IMR-90 (cell line): ENCODE measurements at regions not wholly inside any gene's neighbourhood (a gene's known extent, or its start where the extent isn't known, plus 50 kb on each side); places are given as distances from the start of the nearest gene placed in this dataset.

Experiments used
- ATAC-seq: fragments of 200-7000 bp; cut with Tn5 transposase; 2 replicates; pipeline ENCODE4 v1.9.1; 2020; ENCODE audit warnings: low read depth, mild to moderate bottlenecking, moderate library complexity
- BruUV-seq: library from RNA; stranded (reverse); fragments of 400-500 nt; replicated peaks from 2 replicates; lab custom pipeline; 2021; lab: Mats Ljungman, UMichigan
- CTCF ChIA-PET: fragments of 300-600 bp; formaldehyde crosslinking; extraction: SDS; loops from one replicate; lab custom pipeline; 2021; ENCODE audit warnings: antibody characterized with exemption; lab: Yijun Ruan, JAX
- POLR2A ChIA-PET: fragments of 300-600 bp; sonication (Branson Sonifier 250); formaldehyde crosslinking; loops from one replicate; lab custom pipeline; 2022; ENCODE audit warnings: antibody characterized with exemption; ENCODE audit not compliant: unreplicated experiment; lab: Charles Lee
- DNase-seq: peaks from one replicate; pipeline ENCODE4 v3.0.0; 2013
- H2AFZ ChIP-seq: replicated peaks from 2 replicates; pipeline ENCODE3; 2013; ENCODE audit warnings: low read length, mild to moderate bottlenecking; ENCODE audit not compliant: poor library complexity
- H2AK5ac ChIP-seq: 2 replicates; pipeline ENCODE4 v1.6.1; 2013; ENCODE audit warnings: low read depth, low read length, inconsistent platforms
- H2AK9ac ChIP-seq: replicated peaks from 2 replicates; pipeline ENCODE3; 2013; ENCODE audit warnings: mild to moderate bottlenecking, low read depth, low read length, moderate library complexity; ENCODE audit not compliant: poor library complexity
- H2BK120ac ChIP-seq: 2 replicates; pipeline ENCODE4 v1.6.1; 2013; ENCODE audit warnings: low read depth, low read length, inconsistent platforms
- H2BK15ac ChIP-seq: 3 replicates; pipeline ENCODE4 v1.6.1; 2013; ENCODE audit warnings: low read depth, low read length, inconsistent platforms
- H2BK20ac ChIP-seq: 2 replicates; pipeline ENCODE4 v1.6.1; 2013; ENCODE audit warnings: low read depth, mild to moderate bottlenecking, inconsistent platforms, low read length, moderate library complexity
- H2BK5ac ChIP-seq: 2 replicates; pipeline ENCODE4 v1.6.1; 2013; ENCODE audit warnings: mild to moderate bottlenecking, low read depth, low read length, inconsistent platforms; ENCODE audit not compliant: poor library complexity, severe bottlenecking
- H3K14ac ChIP-seq: replicated peaks from 2 replicates; pipeline ENCODE4 v1.6.1; 2013; ENCODE audit warnings: low read depth, low read length, inconsistent platforms
- H3K18ac ChIP-seq: 2 replicates; pipeline ENCODE4 v1.6.1; 2013; ENCODE audit warnings: low read depth, low read length, control low read depth
- H3K23ac ChIP-seq: 2 replicates; pipeline ENCODE4 v1.6.1; 2013; ENCODE audit warnings: low read depth, low read length, inconsistent platforms
- H3K27ac ChIP-seq: 2 replicates; pipeline ENCODE4 v1.5.1; 2013; ENCODE audit warnings: mild to moderate bottlenecking, control low read depth, low read length; ENCODE audit not compliant: insufficient read depth
- H3K27me3 ChIP-seq: 2 replicates; pipeline ENCODE4 v1.6.1; 2013; ENCODE audit warnings: low read length; ENCODE audit not compliant: control insufficient read depth, insufficient read depth
- H3K36me3 ChIP-seq: 2 replicates; pipeline ENCODE4 v1.6.1; 2013; ENCODE audit warnings: low read length, mixed read lengths; ENCODE audit not compliant: control insufficient read depth, insufficient read depth
- H3K4ac ChIP-seq: 2 replicates; pipeline ENCODE4 v1.6.1; 2013; ENCODE audit warnings: low read depth, low read length, inconsistent platforms
- H3K4me1 ChIP-seq: 2 replicates; pipeline ENCODE4 v1.6.1; 2013; ENCODE audit warnings: low read length, mixed read lengths; ENCODE audit not compliant: control insufficient read depth, insufficient read depth
- H3K4me2 ChIP-seq: 2 replicates; pipeline ENCODE4 v1.6.1; 2013; ENCODE audit warnings: low read depth, mild to moderate bottlenecking, control low read depth, low read length, moderate library complexity
- H3K4me3 ChIP-seq: 2 replicates; pipeline ENCODE4 v1.5.1; 2013; ENCODE audit warnings: low read depth, mild to moderate bottlenecking, control low read depth, low read length, moderate library complexity; ENCODE audit not compliant: insufficient read depth
- H3K56ac ChIP-seq: 2 replicates; pipeline ENCODE4 v1.6.1; 2013; ENCODE audit warnings: low read length, inconsistent platforms; ENCODE audit not compliant: insufficient read depth; ENCODE audit errors: extremely low read depth
- H3K79me1 ChIP-seq, 2 experiments: 2 replicates each; pipeline ENCODE4 v1.6.1; 2013; ENCODE audit warnings: low read length in 2 of 2, inconsistent platforms in 1 of 2, low read depth in 1 of 2
- H3K9ac ChIP-seq: 2 replicates; pipeline ENCODE4 v1.6.1; 2013; ENCODE audit warnings: low read depth, low read length, control low read depth
- H3K9me1 ChIP-seq: 2 replicates; pipeline ENCODE4 v1.6.1; 2013; ENCODE audit warnings: low read length, inconsistent platforms; ENCODE audit not compliant: insufficient read depth
- H3K9me3 ChIP-seq: 2 replicates; pipeline ENCODE4 v1.6.1; 2013; ENCODE audit warnings: low read length; ENCODE audit not compliant: control insufficient read depth, insufficient read depth
- H4K20me1 ChIP-seq: 2 replicates; pipeline ENCODE4 v1.6.1; 2013; ENCODE audit warnings: low read length, inconsistent platforms; ENCODE audit not compliant: insufficient read depth
- H4K5ac ChIP-seq: 2 replicates; pipeline ENCODE4 v1.6.1; 2013; ENCODE audit warnings: mild to moderate bottlenecking, low read depth, low read length, control low read depth
- H4K8ac ChIP-seq, 2 experiments: 2 replicates each; pipeline ENCODE4 v1.6.1; 2013; ENCODE audit warnings: low read depth in 2 of 2, low read length in 2 of 2, control low read depth in 1 of 2, inconsistent platforms in 1 of 2
- H4K91ac ChIP-seq: 2 replicates; pipeline ENCODE4 v1.6.1; 2013; ENCODE audit warnings: low read depth, low read length, inconsistent platforms; ENCODE audit not compliant: insufficient read depth
- BHLHE40 ChIP-seq: fragments of 150-350 bp; IDR thresholded peaks from 2 replicates; pipeline ENCODE4 v1.6.1; 2016; ENCODE audit warnings: mild to moderate bottlenecking, low read depth, low read length
- CEBPB ChIP-seq: IDR thresholded peaks from 2 replicates; pipeline ENCODE4 v1.6.1; 2012; ENCODE audit warnings: low read depth, low read length, improper control_type of control experiment
- CHD1 ChIP-seq: IDR thresholded peaks from 2 replicates; pipeline ENCODE4 v1.6.1; 2012; ENCODE audit warnings: low read depth, low read length, improper control_type of control experiment
- FOS ChIP-seq: fragments of 150-350 bp; IDR thresholded peaks from 2 replicates; pipeline ENCODE4 v1.6.1; 2016; ENCODE audit warnings: low read depth, low read length
- MAFK ChIP-seq: IDR thresholded peaks from 2 replicates; pipeline ENCODE4 v1.6.1; 2012; ENCODE audit warnings: low read depth, low read length, improper control_type of control experiment
- MAZ ChIP-seq: IDR thresholded peaks from 2 replicates; pipeline ENCODE4 v1.6.1; 2012; ENCODE audit warnings: low read depth, mild to moderate bottlenecking, low read length, improper control_type of control experiment, moderate library complexity, borderline replicate concordance
- MXI1 ChIP-seq: IDR thresholded peaks from 2 replicates; pipeline ENCODE4 v1.6.1; 2012; ENCODE audit warnings: low read depth, mild to moderate bottlenecking, low read length, moderate library complexity, borderline replicate concordance
- NFE2L2 ChIP-seq: fragments of 150-350 bp; IDR thresholded peaks from 2 replicates; pipeline ENCODE4 v1.6.1; 2016; ENCODE audit warnings: low read depth, mild to moderate bottlenecking, low read length
- POLR2A ChIP-seq: IDR thresholded peaks from 2 replicates; pipeline ENCODE4 v1.6.1; 2012; ENCODE audit warnings: mild to moderate bottlenecking, low read depth, low read length
- RAD21 ChIP-seq: IDR thresholded peaks from 2 replicates; pipeline ENCODE4 v1.6.1; 2012; ENCODE audit warnings: low read length, improper control_type of control experiment
- RCOR1 ChIP-seq: IDR thresholded peaks from 2 replicates; pipeline ENCODE4 v1.6.1; 2012; ENCODE audit warnings: mild to moderate bottlenecking, low read length, improper control_type of control experiment; ENCODE audit not compliant: insufficient replicate concordance
- RFX5 ChIP-seq: IDR thresholded peaks from 2 replicates; pipeline ENCODE4 v1.8.0; 2012; ENCODE audit warnings: low read depth, mild to moderate bottlenecking, low read length, moderate library complexity
- SMC3 ChIP-seq: fragments of 150-350 bp; IDR thresholded peaks from 2 replicates; pipeline ENCODE4 v1.6.1; 2016; ENCODE audit warnings: low read depth, mild to moderate bottlenecking, antibody characterized with exemption, low read length, moderate library complexity
- WGBS, 2 experiments: methylation state at CpG; one replicate each; pipeline versions ENCODE4 v1.1.5 to v1.1.7; 2013; ENCODE audit warnings: missing lambda C conversion rate in 2 of 2; ENCODE audit not compliant: insufficient read length in 1 of 2; ENCODE audit errors: extremely low coverage in 2 of 2; 5-methylcytosine and 5-hydroxymethylcytosine counted together
- dilution Hi-C: fragments of 300-500 bp; cut with HindIII; formaldehyde crosslinking; loops from one replicate; pipeline ENCODE4 v1.14.3; 2018; ENCODE audit warnings: low sequenced_read_pairs; ENCODE audit not compliant: unreplicated experiment
- in situ Hi-C: fragments of 300-500 bp; cut with MboI; formaldehyde crosslinking; loops from 3 replicates; pipeline ENCODE4 v1.14.3; 2019; ENCODE audit warnings: low sequenced_read_pairs, inconsistent platforms, mixed read lengths
- intact Hi-C: fragments of 100-400 bp; cut with micrococcal nuclease; formaldehyde crosslinking; loops from 2 replicates; pipeline ENCODE4 v1.10.0; 2022
- TF ChIP-seq, protein P1 (sequence below): fragments of 150-350 bp; IDR thresholded peaks from 2 replicates; pipeline ENCODE4 v1.6.1; 2016; ENCODE audit warnings: low read depth, mild to moderate bottlenecking, low read length, moderate library complexity, borderline replicate concordance
- TF ChIP-seq, protein P2 (sequence below): fragments of 150-350 bp; IDR thresholded peaks from 2 replicates; pipeline ENCODE4 v1.6.1; 2017; ENCODE audit warnings: mild to moderate bottlenecking, antibody characterized with exemption, low read length, low read depth
- TF ChIP-seq, protein P3 (sequence below): conservative IDR thresholded peaks from 2 replicates; pipeline ENCODE4 v1.5.1; 2012; ENCODE audit warnings: mild to moderate bottlenecking, low read depth, low read length, improper control_type of control experiment

DNA sequence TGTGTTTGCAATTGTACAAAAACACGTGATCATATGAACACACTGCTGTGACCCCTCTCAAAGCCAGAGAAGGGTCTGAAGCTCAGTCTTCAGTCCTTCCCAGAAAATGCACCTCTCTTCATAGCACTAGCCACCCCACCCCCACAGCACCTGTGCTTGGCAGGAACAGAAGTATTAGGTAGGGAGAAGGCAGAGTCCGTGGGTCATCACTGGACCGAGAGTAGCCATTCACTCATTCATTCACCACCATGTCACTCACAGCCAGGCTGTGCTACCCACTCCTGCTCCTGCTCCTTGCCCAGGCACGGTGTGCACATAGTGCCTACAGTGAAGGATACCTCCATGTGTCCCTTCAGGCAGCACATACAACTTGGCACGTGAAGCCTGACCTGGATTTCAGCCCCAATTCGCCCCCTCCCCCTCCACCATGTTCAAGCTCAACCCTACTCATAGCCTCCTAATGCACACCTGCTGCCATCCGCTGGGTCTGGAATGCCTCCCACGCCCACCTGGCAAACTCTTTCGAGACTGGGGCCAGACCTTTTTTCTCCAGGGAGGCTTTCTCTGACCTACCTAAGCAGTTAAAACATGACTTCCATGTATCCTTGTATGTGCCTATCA lies 81.9 kb upstream of the GALNT2 start:
- dilution Hi-C loops, result no loop called here
- Histone ChIP-seq H2BK120ac (no peak overlapping the region), H4K20me1 (no peaks in the 10 kb centered on the region), H3K4ac (no peak overlapping the region), H4K5ac (no peak overlapping the region), H2BK5ac (no peak overlapping the region), H4K8ac (no peak overlapping the region), H2BK20ac (no peak overlapping the region), H3K56ac (no peak overlapping the region), H3K4me2 (no peak overlapping the region), H2BK15ac (no peak overlapping the region), H3K27ac (no peak overlapping the region), H3K9me1 (no peaks in the 10 kb centered on the region), H3K18ac (no peak overlapping the region), H2AK9ac (no peak overlapping the region), H3K23ac (no peak overlapping the region), H4K91ac (no peak overlapping the region), H3K27me3 (0 out of 2 replicates have a peak, but pooled peaks cover 2% of the 10 kb centered on the region), H3K9me3 (no peaks in the 10 kb centered on the region), H3K14ac (no peak overlapping the region), H3K36me3 (no peaks in the 10 kb centered on the region), H3K4me1 (no peaks in the 10 kb centered on the region), H2AK5ac (no peak overlapping the region), H3K79me1 (no peaks in the 10 kb centered on the region), H3K4me3 (no peak overlapping the region), H3K9ac (no peak overlapping the region), H2AFZ (peak overlapping the region; percentile 56)
- in situ Hi-C loops, result no loop called here
- no peak for DNase-seq
- ChIA-PET CTCF (no interaction called here), POLR2A (no interaction called here)
- WGBS, 2 experiments, result 57% methylated on average over 5 of the region's 9 CpGs; no CpG with 5 or more reads in 1 of the 2 experiments
- no TSS peak for BruUV-seq
- ATAC-seq, result no peak
- TF ChIP-seq RCOR1 (no peak), BHLHE40 (no peak), SMC3 (no peak), RFX5 (no peak), MAZ (no peak), POLR2A (no peak), MAFK (no peak), CHD1 (no peak), NFE2L2 (no peak), FOS (no peak), CEBPB (no peak), MXI1 (no peak), RAD21 (no peak)
- TF ChIP-seq, protein P1, sequence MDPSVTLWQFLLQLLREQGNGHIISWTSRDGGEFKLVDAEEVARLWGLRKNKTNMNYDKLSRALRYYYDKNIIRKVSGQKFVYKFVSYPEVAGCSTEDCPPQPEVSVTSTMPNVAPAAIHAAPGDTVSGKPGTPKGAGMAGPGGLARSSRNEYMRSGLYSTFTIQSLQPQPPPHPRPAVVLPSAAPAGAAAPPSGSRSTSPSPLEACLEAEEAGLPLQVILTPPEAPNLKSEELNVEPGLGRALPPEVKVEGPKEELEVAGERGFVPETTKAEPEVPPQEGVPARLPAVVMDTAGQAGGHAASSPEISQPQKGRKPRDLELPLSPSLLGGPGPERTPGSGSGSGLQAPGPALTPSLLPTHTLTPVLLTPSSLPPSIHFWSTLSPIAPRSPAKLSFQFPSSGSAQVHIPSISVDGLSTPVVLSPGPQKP, result no peak
- TF ChIP-seq, protein P2, sequence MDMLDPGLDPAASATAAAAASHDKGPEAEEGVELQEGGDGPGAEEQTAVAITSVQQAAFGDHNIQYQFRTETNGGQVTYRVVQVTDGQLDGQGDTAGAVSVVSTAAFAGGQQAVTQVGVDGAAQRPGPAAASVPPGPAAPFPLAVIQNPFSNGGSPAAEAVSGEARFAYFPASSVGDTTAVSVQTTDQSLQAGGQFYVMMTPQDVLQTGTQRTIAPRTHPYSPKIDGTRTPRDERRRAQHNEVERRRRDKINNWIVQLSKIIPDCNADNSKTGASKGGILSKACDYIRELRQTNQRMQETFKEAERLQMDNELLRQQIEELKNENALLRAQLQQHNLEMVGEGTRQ, result no peak
- TF ChIP-seq, protein P3, sequence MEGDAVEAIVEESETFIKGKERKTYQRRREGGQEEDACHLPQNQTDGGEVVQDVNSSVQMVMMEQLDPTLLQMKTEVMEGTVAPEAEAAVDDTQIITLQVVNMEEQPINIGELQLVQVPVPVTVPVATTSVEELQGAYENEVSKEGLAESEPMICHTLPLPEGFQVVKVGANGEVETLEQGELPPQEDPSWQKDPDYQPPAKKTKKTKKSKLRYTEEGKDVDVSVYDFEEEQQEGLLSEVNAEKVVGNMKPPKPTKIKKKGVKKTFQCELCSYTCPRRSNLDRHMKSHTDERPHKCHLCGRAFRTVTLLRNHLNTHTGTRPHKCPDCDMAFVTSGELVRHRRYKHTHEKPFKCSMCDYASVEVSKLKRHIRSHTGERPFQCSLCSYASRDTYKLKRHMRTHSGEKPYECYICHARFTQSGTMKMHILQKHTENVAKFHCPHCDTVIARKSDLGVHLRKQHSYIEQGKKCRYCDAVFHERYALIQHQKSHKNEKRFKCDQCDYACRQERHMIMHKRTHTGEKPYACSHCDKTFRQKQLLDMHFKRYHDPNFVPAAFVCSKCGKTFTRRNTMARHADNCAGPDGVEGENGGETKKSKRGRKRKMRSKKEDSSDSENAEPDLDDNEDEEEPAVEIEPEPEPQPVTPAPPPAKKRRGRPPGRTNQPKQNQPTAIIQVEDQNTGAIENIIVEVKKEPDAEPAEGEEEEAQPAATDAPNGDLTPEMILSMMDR, result no peak
- intact Hi-C loops, result no loop called here
